ENCODE measurements at regions not wholly inside any gene's neighbourhood (a gene's known extent, or its start where the extent isn't known, plus 50 kb on each side); places are given as distances from the start of the nearest gene placed in this dataset.

GRCh38 chr2:2657121-2657962 is 326.3 kb upstream of the MYT1L start:
- Histone ChIP-seq H3K4me3 (no peak overlapping the region), H3K36me3 (no peaks in the 10 kb centered on the region), H3K27ac (no peak overlapping the region), H3K27me3 (replicated peaks; ENCODE audit: insufficient read depth) (peaks cover 6% of the 10 kb centered on the region), H3K4me1 (ENCODE audit: control insufficient read depth in 1 of 2, low read depth in 2 of 2) (peaks cover 0 to 19% of the 10 kb centered on the region in 2 donors), H3K9me3 (no peaks in the 10 kb centered on the region)
- DNase-seq (ENCODE audit: low spot score) (no peak), ATAC-seq (ENCODE audit: insufficient number of reproducible peaks, low FRiP score, low read depth) (no peak)
- TF ChIP-seq, protein P1, sequence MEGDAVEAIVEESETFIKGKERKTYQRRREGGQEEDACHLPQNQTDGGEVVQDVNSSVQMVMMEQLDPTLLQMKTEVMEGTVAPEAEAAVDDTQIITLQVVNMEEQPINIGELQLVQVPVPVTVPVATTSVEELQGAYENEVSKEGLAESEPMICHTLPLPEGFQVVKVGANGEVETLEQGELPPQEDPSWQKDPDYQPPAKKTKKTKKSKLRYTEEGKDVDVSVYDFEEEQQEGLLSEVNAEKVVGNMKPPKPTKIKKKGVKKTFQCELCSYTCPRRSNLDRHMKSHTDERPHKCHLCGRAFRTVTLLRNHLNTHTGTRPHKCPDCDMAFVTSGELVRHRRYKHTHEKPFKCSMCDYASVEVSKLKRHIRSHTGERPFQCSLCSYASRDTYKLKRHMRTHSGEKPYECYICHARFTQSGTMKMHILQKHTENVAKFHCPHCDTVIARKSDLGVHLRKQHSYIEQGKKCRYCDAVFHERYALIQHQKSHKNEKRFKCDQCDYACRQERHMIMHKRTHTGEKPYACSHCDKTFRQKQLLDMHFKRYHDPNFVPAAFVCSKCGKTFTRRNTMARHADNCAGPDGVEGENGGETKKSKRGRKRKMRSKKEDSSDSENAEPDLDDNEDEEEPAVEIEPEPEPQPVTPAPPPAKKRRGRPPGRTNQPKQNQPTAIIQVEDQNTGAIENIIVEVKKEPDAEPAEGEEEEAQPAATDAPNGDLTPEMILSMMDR (IDR thresholded peaks at IDR 0.05) = no peak

GRCh38 chr2:2656115-2657011 is 325.3 kb upstream of the MYT1L start:
- Histone ChIP-seq H3K9me3 (no peaks in the 10 kb centered on the region), H3K4me3 (no peak overlapping the region), H3K36me3 (no peaks in the 10 kb centered on the region), H3K27ac (no peak overlapping the region), H3K27me3 (replicated peaks; ENCODE audit: insufficient read depth) (peaks cover 6% of the 10 kb centered on the region), H3K4me1 (ENCODE audit: control insufficient read depth in 1 of 2, low read depth in 2 of 2) (peaks cover 0 to 14% of the 10 kb centered on the region in 2 donors)
- TF ChIP-seq, protein P1 (IDR thresholded peaks at IDR 0.05) = no peak
- ATAC-seq (ENCODE audit: insufficient number of reproducible peaks, low FRiP score, low read depth) = no peak
- DNase-seq (ENCODE audit: low spot score) = no peak

DNA sequence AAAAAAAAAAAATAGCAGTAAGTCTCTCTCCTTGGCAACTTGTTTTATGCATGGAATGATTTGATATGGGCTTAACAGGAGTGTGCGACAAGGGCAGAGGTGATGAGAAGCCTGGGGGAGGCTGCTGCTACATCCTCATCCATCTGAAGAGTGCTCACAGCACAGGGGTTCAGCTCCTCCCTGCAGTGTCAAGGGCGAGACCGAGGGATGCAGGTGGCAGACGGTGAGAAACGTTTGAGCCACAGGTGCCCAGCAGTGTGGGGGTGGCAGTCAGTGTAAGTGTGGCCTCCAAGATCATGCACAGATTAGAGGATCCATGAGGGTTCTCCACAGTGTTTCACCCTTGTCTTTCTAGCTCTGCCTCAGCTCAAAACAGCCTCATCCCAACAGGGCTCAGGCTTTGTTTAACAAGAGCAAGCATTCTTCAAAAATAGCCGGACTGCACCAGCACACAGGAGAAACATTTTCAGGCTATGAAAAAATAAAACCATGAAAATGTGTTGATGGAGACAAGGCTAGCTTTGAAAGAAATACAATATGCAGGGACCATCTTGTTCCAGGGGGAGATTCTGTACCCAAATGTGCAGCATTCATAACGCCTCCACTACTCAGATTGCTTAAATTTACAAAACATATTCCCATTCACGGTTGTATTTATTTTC is 324.5 kb upstream of the MYT1L start:
- peaks cover 6% of the 10 kb centered on the region for H3K27me3 ChIP-seq (replicated peaks; ENCODE audit: insufficient read depth)
- DNase-seq (ENCODE audit: low spot score) (no peak), ATAC-seq (ENCODE audit: insufficient number of reproducible peaks, low FRiP score, low read depth) (no peak)
- peaks cover 0 to 14% of the 10 kb centered on the region in 2 donors for H3K4me1 ChIP-seq (ENCODE audit: control insufficient read depth in 1 of 2, low read depth in 2 of 2)
- no peaks in the 10 kb centered on the region for H3K36me3 ChIP-seq
- H3K27ac ChIP-seq = no peak overlapping the region
- no peaks in the 10 kb centered on the region for H3K9me3 ChIP-seq
- TF ChIP-seq, protein P1 (IDR thresholded peaks at IDR 0.05) = no peak
- H3K4me3 ChIP-seq = no peak overlapping the region

DNA sequence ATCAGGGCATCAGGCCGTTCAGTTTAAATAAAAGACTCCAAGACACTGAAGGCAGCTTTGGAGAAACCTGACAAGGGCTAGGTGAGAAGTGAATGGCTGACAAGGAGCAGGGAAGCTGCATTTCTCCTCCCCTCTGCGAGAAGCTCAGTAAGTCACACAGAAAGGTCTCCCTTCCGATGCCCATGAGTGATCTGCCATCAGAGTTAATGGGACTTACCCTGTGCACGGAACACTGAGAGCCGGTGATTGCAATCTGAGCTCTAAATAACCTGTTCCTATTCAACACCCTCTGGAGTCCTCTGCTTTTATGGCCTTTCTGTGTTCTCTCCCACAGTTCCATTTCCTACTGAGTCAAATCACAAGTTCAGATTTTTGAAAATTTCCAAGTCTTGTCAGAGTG is 322.2 kb upstream of the MYT1L start:
- Histone ChIP-seq H3K9me3 (no peaks in the 10 kb centered on the region), H3K36me3 (no peaks in the 10 kb centered on the region), H3K27ac (no peak overlapping the region), H3K27me3 (replicated peaks; ENCODE audit: insufficient read depth) (peaks cover 6% of the 10 kb centered on the region), H3K4me3 (no peak overlapping the region), H3K4me1 (ENCODE audit: control insufficient read depth in 1 of 2, low read depth in 2 of 2) (peaks cover 0 to 14% of the 10 kb centered on the region in 2 donors)
- no peak for DNase-seq (ENCODE audit: low spot score)
- no peak for ATAC-seq (ENCODE audit: insufficient number of reproducible peaks, low FRiP score, low read depth)
- TF ChIP-seq, protein P1 (IDR thresholded peaks at IDR 0.05) = no peak
